Astrocyte of the hippocampus (primary cell): ENCODE measurements at regions not wholly inside any gene's neighbourhood (a gene's known extent, or its start where the extent isn't known, plus 50 kb on each side); places are given as distances from the start of the nearest gene placed in this dataset.
"Not testable (repeated sequence)": the region's sequence is repeated elsewhere in the genome, so short reads cannot be mapped to it uniquely, and the experiment has no call there.

ENCODE experiments used
- DNase-seq: peaks from one replicate; pipeline ENCODE4 v3.0.0; 2011; ENCODE audit warnings: low read depth, low spot score

GRCh38 chr4:181775298-181775697, 467.9 kb upstream of the TENM3 start:
- DNase-seq: no peak

GRCh38 chr4:181776264-181777054, 466.7 kb upstream of the TENM3 start:
- DNase-seq: no peak

- no peak for DNase-seq
Observed at GRCh38 chr4:181777518-181777917, 465.7 kb upstream of the TENM3 start.

GRCh38 chr4:181784881-181785280, 458.3 kb upstream of the TENM3 start:
- no peak for DNase-seq

- no peak for DNase-seq
Observed at GRCh38 chr4:181792641-181793040, 450.6 kb upstream of the TENM3 start.

- no peak for DNase-seq
Observed at GRCh38 chr4:181793096-181793495, 450.1 kb upstream of the TENM3 start.

- DNase-seq: no peak
Observed at GRCh38 chr4:181796502-181796901, 446.7 kb upstream of the TENM3 start.

- no peak for DNase-seq
Observed at GRCh38 chr4:181798536-181798935, 444.7 kb upstream of the TENM3 start.

GRCh38 chr4:181799561-181800069, 443.6 kb upstream of the TENM3 start:
- DNase-seq: no peak

- no peak for DNase-seq
Observed at GRCh38 chr4:181802207-181802606, 441.0 kb upstream of the TENM3 start.

GRCh38 chr4:181807771-181808170, 435.4 kb upstream of the TENM3 start:
- no peak for DNase-seq

- no peak for DNase-seq
Observed at GRCh38 chr4:181810711-181811110, 432.5 kb upstream of the TENM3 start.

GRCh38 chr4:181811550-181811949, 431.7 kb upstream of the TENM3 start:
- DNase-seq: not testable (repeated sequence)

- peak; percentile 20 for DNase-seq
Observed at GRCh38 chr4:181819946-181820345, 423.3 kb upstream of the TENM3 start.

GRCh38 chr4:181820553-181820952, 422.6 kb upstream of the TENM3 start:
- DNase-seq: peak; percentile 5

GRCh38 chr4:181821039-181822004, 421.9 kb upstream of the TENM3 start:
- peak; percentile 69 for DNase-seq

- DNase-seq: peak; percentile 72
Observed at GRCh38 chr4:181822005-181822375, 421.2 kb upstream of the TENM3 start.

GRCh38 chr4:181823183-181823582, 420.0 kb upstream of the TENM3 start:
- no peak for DNase-seq

GRCh38 chr4:181823645-181824044, 419.6 kb upstream of the TENM3 start:
- DNase-seq: no peak

GRCh38 chr4:181825564-181825963, 417.6 kb upstream of the TENM3 start:
- no peak for DNase-seq

GRCh38 chr4:181827246-181827645, 416.0 kb upstream of the TENM3 start:
- DNase-seq: no peak

GRCh38 chr4:181830404-181831035, 412.7 kb upstream of the TENM3 start:
- DNase-seq: no peak
